NOMO-1 treated with DMSO at 0.1 percent for 48 hours (cell line): ENCODE measurements at regions not wholly inside any gene's neighbourhood (a gene's known extent, or its start where the extent isn't known, plus 50 kb on each side); places are given as distances from the start of the nearest gene placed in this dataset.

Experiments
- DNase-seq: peaks from one replicate; lab custom pipeline; 2025; ENCODE audit not compliant: unreplicated experiment; lab: John Stamatoyannopoulos, UW

- no peak for DNase-seq
Observed at GRCh38 chrX:22392133-22392948, 119.6 kb downstream of the CBLL2 start.

- no peak for DNase-seq
Observed at GRCh38 chrX:22395372-22395771, 122.7 kb downstream of the CBLL2 start.

GRCh38 chrX:22396408-22396807, 123.7 kb downstream of the CBLL2 start:
- DNase-seq, result no peak

DNA sequence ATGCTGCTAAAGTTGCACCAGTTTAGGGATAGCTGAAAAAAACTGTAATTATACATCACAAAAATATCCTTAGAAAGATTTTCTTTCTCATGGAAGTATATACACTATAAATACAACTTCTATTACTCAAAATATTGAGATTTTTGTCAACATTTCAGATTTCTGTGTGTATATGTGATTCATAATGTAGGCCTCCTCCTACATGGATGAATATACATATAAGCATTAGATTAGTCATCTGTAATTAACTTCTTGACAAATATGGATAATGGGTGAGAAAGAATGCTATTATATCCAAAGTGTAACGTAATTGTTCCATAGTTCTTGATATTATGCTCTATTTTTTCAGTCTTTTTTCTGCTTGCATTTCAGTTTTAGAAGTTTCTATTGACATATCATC, 124.9 kb downstream of the CBLL2 start:
- no peak for DNase-seq

- DNase-seq, result no peak
Observed at GRCh38 chrX:22399437-22400192, 126.9 kb downstream of the CBLL2 start.

DNA sequence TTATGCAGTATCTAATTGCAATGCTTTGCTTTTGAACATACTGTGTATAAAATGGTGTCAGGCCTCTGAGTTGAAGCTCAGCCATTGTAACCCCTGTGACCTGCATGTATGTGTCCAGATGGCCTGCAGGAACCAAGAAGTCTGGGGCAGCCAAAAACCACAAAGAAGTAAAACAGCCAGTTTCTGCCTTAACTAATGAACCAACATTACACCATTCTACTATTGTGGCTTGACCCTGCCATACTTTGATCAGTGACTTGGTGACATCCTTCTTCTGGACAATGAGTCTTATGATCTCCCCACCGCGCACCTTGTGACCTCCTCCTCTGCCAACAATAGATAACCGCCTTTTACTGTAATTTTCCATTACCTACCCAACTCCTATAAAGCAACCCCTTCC, 131.6 kb downstream of the CBLL2 start:
- DNase-seq, result no peak

- DNase-seq, result no peak
Observed at GRCh38 chrX:22406201-22406737, 133.6 kb downstream of the CBLL2 start.

DNA sequence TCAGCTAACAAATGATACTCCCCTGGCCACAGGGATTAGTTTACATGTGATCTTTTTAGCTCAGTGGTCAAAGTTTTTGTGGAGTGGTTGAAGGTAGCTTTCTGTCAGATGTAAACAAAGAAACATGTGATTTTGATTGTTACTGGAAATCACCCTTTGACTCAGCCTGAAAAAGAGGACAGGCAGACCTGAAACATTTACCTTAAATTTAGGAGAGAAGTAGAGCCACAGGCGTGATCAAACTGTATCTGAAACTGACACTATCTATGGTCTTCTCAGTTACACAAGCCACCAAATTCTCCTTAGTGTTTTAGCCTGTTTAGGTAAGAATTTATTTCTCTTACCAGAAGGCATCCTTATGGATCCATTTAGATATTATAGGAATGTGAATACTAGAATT, 136.7 kb downstream of the CBLL2 start:
- no peak for DNase-seq

DNA sequence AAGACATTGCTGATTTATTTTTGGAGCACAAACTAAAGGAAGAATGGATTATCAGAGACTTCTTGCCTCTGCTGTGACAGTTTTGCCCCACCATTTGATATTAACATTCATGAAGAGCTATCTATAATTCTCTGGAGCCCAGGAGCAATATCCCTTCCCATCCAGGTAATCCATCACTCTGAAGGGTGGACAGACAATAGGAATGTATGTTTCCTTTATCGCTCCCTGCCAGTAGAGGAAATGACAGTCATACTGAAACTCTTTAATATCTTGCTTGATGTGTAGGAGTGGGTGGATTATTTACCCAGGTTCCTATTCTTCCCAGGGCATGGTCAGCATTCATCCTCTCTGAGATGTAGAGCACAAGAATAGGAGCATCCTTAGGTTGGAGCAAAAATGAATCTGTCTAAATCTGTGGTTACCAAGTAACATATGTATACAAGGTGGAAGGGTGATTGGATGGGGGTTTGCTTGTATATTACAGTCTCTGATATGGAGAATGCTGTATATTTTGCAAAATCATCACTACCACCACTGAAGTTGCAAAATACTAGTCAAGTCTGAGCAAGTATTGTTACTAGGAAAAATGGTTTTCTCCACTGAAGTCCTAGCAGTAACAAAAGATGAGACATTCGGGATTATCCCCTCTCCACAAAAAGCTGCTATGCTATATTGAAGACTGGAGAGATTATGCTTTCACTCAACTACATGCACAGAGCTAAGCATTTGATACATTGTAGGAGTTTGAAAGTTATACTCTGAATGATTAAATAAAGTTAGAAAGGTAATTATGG, 151.6 kb downstream of the CBLL2 start:
- DNase-seq, result no peak

DNA sequence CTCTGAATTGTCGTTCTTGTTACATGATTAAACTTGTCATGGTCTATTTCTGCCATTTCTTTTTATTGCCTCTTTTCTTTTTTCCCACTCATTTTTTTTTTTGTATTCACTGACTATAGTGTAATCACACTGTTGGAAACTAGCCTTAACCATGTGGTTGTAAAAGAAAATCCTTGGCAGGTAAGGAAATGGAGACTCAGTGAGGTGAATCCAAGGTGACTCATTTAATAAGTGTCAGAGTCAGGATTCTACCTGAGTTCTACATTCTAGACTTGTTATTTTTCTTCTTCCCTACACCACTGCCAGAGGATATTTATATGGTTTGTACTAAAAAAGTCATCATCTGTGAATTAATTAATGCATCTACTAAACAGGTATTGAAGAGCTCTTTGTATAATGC, 152.2 kb downstream of the CBLL2 start:
- DNase-seq, result no peak

DNA sequence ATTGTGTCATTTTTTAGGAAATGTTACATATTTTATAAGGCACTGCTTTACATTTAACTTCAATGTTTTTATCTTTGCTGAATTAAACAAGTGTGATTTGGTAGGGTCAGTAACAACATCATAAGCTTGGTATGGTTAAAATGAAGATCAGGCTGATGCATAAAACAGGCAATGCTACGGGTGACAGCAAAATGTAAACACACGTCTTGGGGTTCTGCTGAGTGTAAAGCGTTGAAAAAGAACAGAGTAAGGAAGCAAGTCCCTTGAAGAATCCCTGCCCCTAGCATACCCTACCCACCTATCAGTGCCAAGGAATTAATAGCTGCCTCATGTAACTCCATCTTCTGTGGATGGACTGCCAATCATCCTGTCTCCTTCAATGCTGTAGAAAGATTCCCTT, 157.0 kb downstream of the CBLL2 start:
- no peak for DNase-seq

- no peak for DNase-seq
Observed at GRCh38 chrX:22430701-22431100, 158.0 kb downstream of the CBLL2 start.

DNA sequence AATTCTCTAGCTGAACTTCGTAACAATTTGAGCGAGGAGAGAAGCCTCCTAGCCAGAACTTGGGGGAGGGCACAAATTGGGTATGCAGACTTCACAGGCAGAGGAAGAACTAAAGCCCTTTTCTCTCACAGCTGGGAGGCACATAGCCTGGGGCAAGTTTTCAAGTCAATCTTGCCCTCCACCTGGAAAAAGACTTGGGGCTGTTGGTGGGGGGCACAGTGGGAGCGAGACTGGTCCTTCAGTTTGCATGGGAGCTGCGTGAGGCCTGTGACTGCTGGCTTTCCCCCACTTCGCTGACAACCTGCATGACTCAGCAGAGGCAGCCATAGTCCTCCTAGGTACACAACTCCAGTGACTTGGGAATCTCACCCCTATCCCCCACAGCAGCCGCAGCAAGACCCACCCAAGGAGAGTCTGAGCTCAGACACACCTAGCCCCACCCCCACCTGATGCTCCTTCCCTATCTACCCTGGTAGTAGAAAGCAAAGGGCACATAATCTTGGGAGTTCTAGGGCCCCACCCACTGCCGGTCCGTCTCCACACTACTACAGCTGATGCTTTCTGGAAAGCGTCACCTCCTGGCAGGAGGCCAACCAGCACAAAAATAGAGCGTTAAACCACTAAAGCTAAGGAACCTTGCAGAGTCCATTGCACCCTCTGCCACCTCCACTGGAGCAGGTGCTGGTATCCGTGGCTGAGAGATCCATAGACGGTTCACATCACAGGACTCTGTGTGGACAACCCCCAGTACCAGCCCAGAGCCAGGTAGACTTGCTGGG, 160.8 kb downstream of the CBLL2 start:
- DNase-seq, result no peak

DNA sequence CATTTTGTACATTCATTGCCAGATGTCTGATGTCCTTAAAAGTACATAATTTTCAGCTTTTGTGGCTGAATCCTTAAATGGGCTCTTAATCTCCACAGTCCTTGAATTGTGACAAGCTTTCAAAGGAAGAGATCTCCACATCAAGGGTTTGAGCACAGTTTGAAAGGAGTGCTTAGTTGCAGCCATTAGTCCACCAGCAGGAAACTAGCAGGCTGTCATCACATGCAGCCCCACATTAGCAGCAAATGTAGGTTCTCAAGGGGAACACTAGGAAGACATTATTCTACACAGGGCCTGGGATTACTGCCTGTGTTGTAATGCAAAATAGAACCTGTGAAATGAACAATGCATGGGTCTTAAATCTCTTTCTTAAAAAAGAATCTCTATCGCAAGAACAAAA, 173.2 kb downstream of the CBLL2 start:
- no peak for DNase-seq

DNA sequence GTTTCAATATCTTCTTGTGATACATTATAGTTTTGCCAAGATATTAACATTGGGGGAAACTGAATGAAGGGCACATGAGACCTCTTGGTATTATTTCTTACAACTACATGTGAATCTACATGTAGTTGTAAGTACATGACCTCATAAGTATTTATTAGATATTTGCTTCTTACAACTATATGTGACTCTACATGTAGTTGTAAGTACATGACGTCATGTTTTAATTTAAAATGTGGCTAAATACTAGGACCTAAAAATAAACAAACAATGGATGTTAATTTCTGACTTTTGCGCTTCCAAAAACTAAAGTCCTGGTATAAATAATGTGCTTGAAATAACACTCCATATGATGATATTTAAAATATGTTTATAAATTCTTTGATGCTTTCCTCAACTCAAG, 190.2 kb downstream of the CBLL2 start:
- DNase-seq, result no peak

GRCh38 chrX:22467571-22467970, 194.9 kb downstream of the CBLL2 start:
- peak; percentile 16 for DNase-seq

- DNase-seq, result no peak
Observed at GRCh38 chrX:22481436-22481835, 208.7 kb downstream of the CBLL2 start.

DNA sequence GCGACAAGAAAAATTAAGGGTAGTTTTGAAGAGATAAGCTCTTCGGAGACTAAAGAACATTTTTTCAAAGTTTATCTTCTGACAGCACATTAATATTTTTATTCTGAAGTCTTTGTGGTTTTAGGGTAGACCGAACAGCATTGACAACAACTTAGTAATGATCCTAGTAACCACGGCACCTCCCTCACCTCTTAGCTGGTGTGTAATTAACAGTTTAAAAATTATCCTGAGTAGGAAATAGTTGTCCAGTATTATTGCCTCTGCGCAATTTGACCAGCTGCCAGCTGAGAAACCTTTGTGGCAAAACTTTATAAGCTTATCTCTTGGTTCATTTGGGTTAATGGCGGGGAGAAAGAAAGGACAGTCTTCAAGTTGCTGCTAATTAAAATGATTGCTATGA, 213.6 kb downstream of the CBLL2 start:
- no peak for DNase-seq

DNA sequence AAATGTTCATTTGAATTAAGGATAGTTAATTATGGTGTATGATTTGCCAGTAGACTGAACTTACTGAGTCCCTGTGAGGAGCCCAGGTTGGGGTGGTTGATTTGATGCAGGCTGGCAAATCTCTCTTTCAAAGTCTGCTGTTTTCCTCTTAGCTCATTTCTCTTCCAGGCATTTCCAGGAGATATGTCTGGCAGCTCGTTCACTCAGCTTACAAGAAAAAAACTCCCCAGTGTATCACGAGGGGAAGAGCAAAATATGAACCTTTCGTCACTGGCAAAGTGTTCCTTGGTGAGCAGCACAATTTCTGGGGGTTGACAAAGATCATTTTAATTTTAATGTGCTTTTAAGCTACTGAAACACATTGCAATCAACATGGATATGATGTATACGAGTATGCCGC, 244.2 kb downstream of the CBLL2 start:
- DNase-seq, result no peak

- no peak for DNase-seq
Observed at GRCh38 chrX:22520128-22520828, 247.6 kb downstream of the CBLL2 start.
